ENCODE measurements at regions not wholly inside any gene's neighbourhood (a gene's known extent, or its start where the extent isn't known, plus 50 kb on each side); places are given as distances from the start of the nearest gene placed in this dataset.

DNA sequence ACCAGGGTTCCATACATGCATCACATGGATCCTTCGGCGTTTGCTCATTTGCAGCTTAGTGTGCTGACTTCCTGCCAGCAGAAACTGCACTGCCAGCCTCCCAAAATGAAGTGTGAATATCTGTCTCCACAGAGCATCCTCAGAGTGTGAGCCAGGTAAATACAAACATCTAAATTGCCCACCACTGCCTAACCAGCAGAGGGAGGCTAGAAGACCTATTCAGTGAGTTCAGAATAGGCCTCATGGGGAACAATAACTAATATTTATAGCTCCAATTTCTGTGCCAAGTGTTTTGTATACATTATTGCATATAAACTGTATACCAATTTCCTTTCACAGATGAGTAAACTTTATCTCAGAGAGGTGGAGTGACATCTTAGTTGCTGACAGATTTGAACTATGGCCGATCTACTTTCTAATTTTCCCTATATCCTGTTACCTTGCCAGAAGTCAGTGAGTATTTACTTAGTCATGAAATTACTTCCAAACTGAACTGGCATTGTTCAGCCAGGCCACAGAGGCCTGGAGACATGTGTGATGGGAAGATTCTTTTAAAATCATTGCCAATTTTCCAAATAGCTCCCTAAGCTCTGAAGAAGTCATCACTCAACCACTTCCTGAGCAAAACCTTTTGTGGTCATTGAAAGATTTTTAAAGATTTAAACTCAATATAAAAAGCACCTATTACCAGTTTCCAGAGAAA lies 926.5 kb upstream of the GHITM start:
- TF ChIP-seq EZH2 (optimal IDR thresholded peaks at IDR 0.05; ENCODE audit: low read depth, low read length) (no peak), EZH2phosphoT487 (IDR thresholded peaks at IDR 0.05; ENCODE audit: low read length) (no peak)

Measured in MM.1S (cell line).